Esophagus squamous epithelium (tissue), 4 donors: ENCODE measurements at regions not wholly inside any gene's neighbourhood (a gene's known extent, or its start where the extent isn't known, plus 50 kb on each side); places are given as distances from the start of the nearest gene placed in this dataset.

ENCODE experiments used
- CTCF ChIP-seq, 6 experiments: fragments of 450-650 bp in 4 of 6; fragments of 200-600 bp in 2 of 6; sonication (generic) in 2 of 6; IDR thresholded peaks; one replicate each; pipeline ENCODE4 v1.5.1; 2016 to 2019; ENCODE audit warnings: antibody characterized with exemption in 6 of 6, mild to moderate bottlenecking in 4 of 6, moderate library complexity in 4 of 6
- POLR2A ChIP-seq, 4 donors: fragments of 450-650 bp; IDR thresholded peaks; one replicate each; pipeline ENCODE4 v1.6.1; 2017; ENCODE audit warnings: antibody characterized with exemption in 4 of 4, mild to moderate bottlenecking in 4 of 4, moderate library complexity in 3 of 4

GRCh38 chr4:65021737-65022136, 612.5 kb upstream of the TECRL start:
- TF ChIP-seq CTCF (IDR thresholded peaks at IDR 0.05) (no peak), POLR2A (IDR thresholded peaks at IDR 0.05) (no peak)
